ENCODE measurements at regions not wholly inside any gene's neighbourhood (a gene's known extent, or its start where the extent isn't known, plus 50 kb on each side); places are given as distances from the start of the nearest gene placed in this dataset.

- no peaks in the 10 kb centered on the region for H3K9me3 ChIP-seq
- H3K4me3 ChIP-seq = no peak overlapping the region
- no peak overlapping the region for H3K27ac ChIP-seq
- no peak for TF ChIP-seq CTCF (IDR thresholded peaks at IDR 0.05)
- no peak for TF ChIP-seq POLR2AphosphoS5 (IDR thresholded peaks at IDR 0.05)
- no peak for TF ChIP-seq POLR2A (IDR thresholded peaks at IDR 0.05)
- intact Hi-C loops (cut with DNase I; ENCODE audit: low total_unique reads) = no loop called here
- H3K27me3 ChIP-seq = no peaks in the 10 kb centered on the region
- H3K36me3 ChIP-seq = no peaks in the 10 kb centered on the region
- H3K4me1 ChIP-seq = no peaks in the 10 kb centered on the region
- DNase-seq (ENCODE audit: low spot score in 2 of 2) = no peak
Observed at GRCh38 chr12:13564266-13564810, 367.8 kb downstream of the EMP1 start.

- Histone ChIP-seq H3K27me3 (no peaks in the 10 kb centered on the region), H3K27ac (no peak overlapping the region), H3K4me1 (no peaks in the 10 kb centered on the region), H3K36me3 (no peaks in the 10 kb centered on the region), H3K4me3 (no peak overlapping the region), H3K9me3 (no peaks in the 10 kb centered on the region)
- no peak for TF ChIP-seq POLR2AphosphoS5 (IDR thresholded peaks at IDR 0.05)
- TF ChIP-seq CTCF (IDR thresholded peaks at IDR 0.05) = no peak
- no peak for TF ChIP-seq POLR2A (IDR thresholded peaks at IDR 0.05)
- no peak for DNase-seq (ENCODE audit: low spot score in 2 of 2)
- intact Hi-C loops (cut with DNase I; ENCODE audit: low total_unique reads) = no loop called here
Observed at GRCh38 chr12:13563743-13564125, 367.2 kb downstream of the EMP1 start.

- Histone ChIP-seq H3K27me3 (no peaks in the 10 kb centered on the region), H3K36me3 (no peaks in the 10 kb centered on the region), H3K4me1 (no peaks in the 10 kb centered on the region), H3K9me3 (no peaks in the 10 kb centered on the region), H3K27ac (no peak overlapping the region), H3K4me3 (no peak overlapping the region)
- intact Hi-C loops (cut with DNase I; ENCODE audit: low total_unique reads) = no loop called here
- no peak for TF ChIP-seq POLR2AphosphoS5 (IDR thresholded peaks at IDR 0.05)
- TF ChIP-seq CTCF (IDR thresholded peaks at IDR 0.05) = no peak
- no peak for TF ChIP-seq POLR2A (IDR thresholded peaks at IDR 0.05)
- DNase-seq (ENCODE audit: low spot score in 2 of 2) = no peak
Observed at GRCh38 chr12:13562915-13563742, 366.6 kb downstream of the EMP1 start.

- Histone ChIP-seq H3K27me3 (no peaks in the 10 kb centered on the region), H3K27ac (no peak overlapping the region), H3K9me3 (no peaks in the 10 kb centered on the region), H3K4me1 (no peaks in the 10 kb centered on the region), H3K4me3 (no peak overlapping the region), H3K36me3 (no peaks in the 10 kb centered on the region)
- intact Hi-C loops (cut with DNase I; ENCODE audit: low total_unique reads) = no loop called here
- TF ChIP-seq POLR2AphosphoS5 (IDR thresholded peaks at IDR 0.05) = no peak
- TF ChIP-seq CTCF (IDR thresholded peaks at IDR 0.05) = no peak
- no peak for TF ChIP-seq POLR2A (IDR thresholded peaks at IDR 0.05)
- DNase-seq (ENCODE audit: low spot score in 2 of 2) = no peak
Observed at GRCh38 chr12:13561923-13562322, 365.4 kb downstream of the EMP1 start.

GRCh38 chr12:13559318-13559978 lies 362.9 kb downstream of the EMP1 start:
- H3K4me1 ChIP-seq = no peaks in the 10 kb centered on the region
- H3K4me3 ChIP-seq = no peak overlapping the region
- H3K27me3 ChIP-seq = no peaks in the 10 kb centered on the region
- intact Hi-C loops (cut with DNase I; ENCODE audit: low total_unique reads) = no loop called here
- TF ChIP-seq POLR2A (IDR thresholded peaks at IDR 0.05) = no peak
- no peaks in the 10 kb centered on the region for H3K9me3 ChIP-seq
- no peak overlapping the region for H3K27ac ChIP-seq
- DNase-seq (ENCODE audit: low spot score in 2 of 2) = no peak
- no peaks in the 10 kb centered on the region for H3K36me3 ChIP-seq

All from breast epithelium (tissue), 4 donors.